ENCODE measurements at regions not wholly inside any gene's neighbourhood (a gene's known extent, or its start where the extent isn't known, plus 50 kb on each side); places are given as distances from the start of the nearest gene placed in this dataset.

GRCh38 chr2:59076079-59076619 is 835.0 kb upstream of the FANCL start:
- POLR2A ChIA-PET = no interaction called here
- H2AFZ ChIP-seq (ENCODE audit: insufficient read depth, low read depth, low read length, poor library complexity, severe bottlenecking) = no peak overlapping the region
- Mint-ChIP-seq H3K9me3 (ENCODE audit: insufficient read depth) (no peaks in the 10 kb centered on the region), H3K4me1 (no peaks in the 10 kb centered on the region), H3K27me3 (peaks cover 2% of the 10 kb centered on the region), H3K4me3 (no peak overlapping the region), H3K27ac (no peak overlapping the region)
- no peak for DNase-seq
- TF ChIP-seq CTCF (IDR thresholded peaks at IDR 0.05) (no peak), EZH2 (IDR thresholded peaks at IDR 0.05; ENCODE audit: borderline replicate concordance, insufficient read depth, low read depth, low read length, poor library complexity, severe bottlenecking) (no peak)
- H3K9ac ChIP-seq (ENCODE audit: low read length) = no peak overlapping the region
- no peaks in the 10 kb centered on the region for H3K27me3 ChIP-seq (replicated peaks in 1 of 4; ENCODE audit: control extremely low read depth in 1 of 4, control insufficient read depth in 3 of 4, insufficient read depth in 4 of 4, low read length in 3 of 4)
- no peaks in the 10 kb centered on the region for H4K20me1 ChIP-seq (ENCODE audit: control insufficient read depth, insufficient read depth, low read length, poor library complexity, severe bottlenecking)
- CTCF ChIA-PET = no interaction called here
- H3K27ac ChIP-seq (ENCODE audit: low read length in 2 of 2) = no peak overlapping the region
- intact Hi-C loops (cut with micrococcal nuclease) = no loop called here
- no peaks in the 10 kb centered on the region for H3K4me1 ChIP-seq (ENCODE audit: control insufficient read depth in 2 of 2, insufficient read depth in 2 of 2, low read length in 2 of 2)
- ATAC-seq (ENCODE audit: low read depth) = no peak
- no peaks in the 10 kb centered on the region for H3K9me3 ChIP-seq (ENCODE audit: control extremely low read depth in 1 of 3, control insufficient read depth in 2 of 3, insufficient read depth in 1 of 3, low read length in 2 of 3)
- WGBS (ENCODE audit: insufficient coverage) = no CpG with 5 or more reads among the region's 5 CpGs
- H3K4me3 ChIP-seq (ENCODE audit: control extremely low read depth in 1 of 5, extremely low read depth in 1 of 5, insufficient read depth in 1 of 5, low read depth in 2 of 5, low read length in 4 of 5) = no peak overlapping the region
- no peak overlapping the region for H3K4me2 ChIP-seq (replicated peaks; ENCODE audit: low read depth, low read length, poor library complexity, severe bottlenecking)
- no peaks in the 10 kb centered on the region for H3K36me3 ChIP-seq (replicated peaks in 1 of 2; ENCODE audit: control extremely low read depth in 1 of 2, control insufficient read depth in 1 of 2, extremely low read depth in 1 of 2, insufficient read depth in 2 of 2, low read length in 1 of 2)
- no peaks in the 10 kb centered on the region for H3K79me2 ChIP-seq (ENCODE audit: control insufficient read depth, insufficient read depth, low read length)

GRCh38 chr2:59074071-59074470 is 832.9 kb upstream of the FANCL start:
- POLR2A ChIA-PET = no interaction called here
- no peak overlapping the region for H3K27ac Mint-ChIP-seq
- Histone ChIP-seq H3K36me3 (replicated peaks in 1 of 2; ENCODE audit: control extremely low read depth in 1 of 2, control insufficient read depth in 1 of 2, extremely low read depth in 1 of 2, insufficient read depth in 2 of 2, low read length in 1 of 2) (no peaks in the 10 kb centered on the region), H3K4me2 (replicated peaks; ENCODE audit: low read depth, low read length, poor library complexity, severe bottlenecking) (no peak overlapping the region), H3K79me2 (ENCODE audit: control insufficient read depth, insufficient read depth, low read length) (no peaks in the 10 kb centered on the region), H3K4me3 (ENCODE audit: control extremely low read depth in 1 of 5, extremely low read depth in 1 of 5, insufficient read depth in 1 of 5, low read depth in 2 of 5, low read length in 4 of 5) (no peak overlapping the region), H3K9me3 (ENCODE audit: control extremely low read depth in 1 of 3, control insufficient read depth in 2 of 3, insufficient read depth in 1 of 3, low read length in 2 of 3) (no peaks in the 10 kb centered on the region), H2AFZ (ENCODE audit: insufficient read depth, low read depth, low read length, poor library complexity, severe bottlenecking) (no peak overlapping the region), H3K4me1 (ENCODE audit: control insufficient read depth in 2 of 2, insufficient read depth in 2 of 2, low read length in 2 of 2) (no peaks in the 10 kb centered on the region), H4K20me1 (ENCODE audit: control insufficient read depth, insufficient read depth, low read length, poor library complexity, severe bottlenecking) (no peaks in the 10 kb centered on the region), H3K27ac (ENCODE audit: low read length in 2 of 2) (no peak overlapping the region), H3K27me3 (replicated peaks in 1 of 4; ENCODE audit: control extremely low read depth in 1 of 4, control insufficient read depth in 3 of 4, insufficient read depth in 4 of 4, low read length in 3 of 4) (no peaks in the 10 kb centered on the region), H3K9ac (ENCODE audit: low read length) (no peak overlapping the region)
- H3K27me3 Mint-ChIP-seq = peaks cover 6% of the 10 kb centered on the region
- no CpG with 5 or more reads among the region's 3 CpGs for WGBS (ENCODE audit: insufficient coverage)
- DNase-seq = no peak
- no peak overlapping the region for H3K4me3 Mint-ChIP-seq
- H3K4me1 Mint-ChIP-seq = no peaks in the 10 kb centered on the region
- intact Hi-C loops (cut with micrococcal nuclease) = no loop called here
- no peak for ATAC-seq (ENCODE audit: low read depth)
- CTCF ChIA-PET = no interaction called here
- no peaks in the 10 kb centered on the region for H3K9me3 Mint-ChIP-seq (ENCODE audit: insufficient read depth)
- no peak for TF ChIP-seq EZH2 (IDR thresholded peaks at IDR 0.05; ENCODE audit: borderline replicate concordance, insufficient read depth, low read depth, low read length, poor library complexity, severe bottlenecking)
- no peak for TF ChIP-seq CTCF (IDR thresholded peaks at IDR 0.05)
